Nephron progenitor cell (in vitro differentiated cells): ENCODE measurements at regions not wholly inside any gene's neighbourhood (a gene's known extent, or its start where the extent isn't known, plus 50 kb on each side); places are given as distances from the start of the nearest gene placed in this dataset.

ENCODE experiments used
- DNase-seq: peaks from one replicate; pipeline ENCODE4 v3.0.0; 2021
- H3K27ac Mint-ChIP-seq: 2 replicates; pipeline ENCODE4 v1.8.0; 2021; ENCODE audit warnings: mild to moderate bottlenecking, moderate library complexity, mixed read lengths
- H3K27me3 Mint-ChIP-seq: 2 replicates; pipeline ENCODE4 v1.8.0; 2021; ENCODE audit warnings: mild to moderate bottlenecking, low read depth, mixed read lengths; ENCODE audit not compliant: poor library complexity
- H3K36me3 Mint-ChIP-seq: 2 replicates; pipeline ENCODE4 v1.8.0; 2021; ENCODE audit warnings: low read depth, mixed read lengths
- H3K4me1 Mint-ChIP-seq: 2 replicates; pipeline ENCODE4 v1.8.0; 2021; ENCODE audit warnings: mixed read lengths
- H3K4me3 Mint-ChIP-seq: 2 replicates; pipeline ENCODE4 v1.8.0; 2021; ENCODE audit warnings: mild to moderate bottlenecking, moderate library complexity, mixed read lengths
- H3K9me3 Mint-ChIP-seq: 2 replicates; pipeline ENCODE4 v1.8.0; 2021; ENCODE audit warnings: mild to moderate bottlenecking, moderate library complexity, mixed read lengths
- CTCF ChIP-seq: fragments of 200-600 bp; sonication (generic); IDR thresholded peaks from 2 replicates; pipeline ENCODE4 v1.5.0; 2021; ENCODE audit warnings: antibody characterized with exemption

GRCh38 chr1:164272156-164272555 lies 286.8 kb upstream of the PBX1 start:
- no peak overlapping the region for H3K27ac Mint-ChIP-seq
- no peak overlapping the region for H3K4me3 Mint-ChIP-seq

GRCh38 chr1:164296172-164296571 lies 262.8 kb upstream of the PBX1 start:
- H3K4me1 Mint-ChIP-seq: no peaks in the 10 kb centered on the region
- TF ChIP-seq CTCF: no peak
- no peaks in the 10 kb centered on the region for H3K9me3 Mint-ChIP-seq
- H3K36me3 Mint-ChIP-seq: no peaks in the 10 kb centered on the region
- H3K4me3 Mint-ChIP-seq: no peak overlapping the region
- DNase-seq: no peak
- H3K27me3 Mint-ChIP-seq: no peaks in the 10 kb centered on the region
- no peak overlapping the region for H3K27ac Mint-ChIP-seq

More at GRCh38 chr1:164272156-164272555, 286.8 kb upstream of the PBX1 start:
- H3K27me3 Mint-ChIP-seq: peaks cover 6% of the 10 kb centered on the region
- TF ChIP-seq CTCF: no peak
- no peaks in the 10 kb centered on the region for H3K36me3 Mint-ChIP-seq
- DNase-seq: no peak
- peaks cover 22% of the 10 kb centered on the region for H3K9me3 Mint-ChIP-seq
- H3K4me1 Mint-ChIP-seq: peaks cover 6% of the 10 kb centered on the region

- no peaks in the 10 kb centered on the region for H3K27me3 Mint-ChIP-seq
- no peak for DNase-seq
- H3K4me1 Mint-ChIP-seq: no peaks in the 10 kb centered on the region
- no peak overlapping the region for H3K4me3 Mint-ChIP-seq
- H3K9me3 Mint-ChIP-seq: no peaks in the 10 kb centered on the region
- TF ChIP-seq CTCF: no peak
- H3K36me3 Mint-ChIP-seq: no peaks in the 10 kb centered on the region
- H3K27ac Mint-ChIP-seq: no peak overlapping the region
Observed at GRCh38 chr1:164308101-164308500, 250.9 kb upstream of the PBX1 start.

GRCh38 chr1:164310166-164310565 lies 248.8 kb upstream of the PBX1 start:
- no peaks in the 10 kb centered on the region for H3K27me3 Mint-ChIP-seq
- H3K36me3 Mint-ChIP-seq: no peaks in the 10 kb centered on the region
- H3K4me1 Mint-ChIP-seq: no peaks in the 10 kb centered on the region
- no peak overlapping the region for H3K4me3 Mint-ChIP-seq
- TF ChIP-seq CTCF: no peak
- no peak overlapping the region for H3K27ac Mint-ChIP-seq
- DNase-seq: no peak
- H3K9me3 Mint-ChIP-seq: no peaks in the 10 kb centered on the region

- Mint-ChIP-seq H3K36me3 (no peaks in the 10 kb centered on the region), H3K27me3 (peaks cover 3% of the 10 kb centered on the region), H3K27ac (no peak overlapping the region), H3K4me3 (no peak overlapping the region), H3K4me1 (no peaks in the 10 kb centered on the region), H3K9me3 (no peaks in the 10 kb centered on the region)
- TF ChIP-seq CTCF: no peak
- DNase-seq: no peak
Observed at GRCh38 chr1:164311377-164311776, 247.6 kb upstream of the PBX1 start.

GRCh38 chr1:164320790-164321731 lies 237.9 kb upstream of the PBX1 start:
- no peak for TF ChIP-seq CTCF
- Mint-ChIP-seq H3K36me3 (no peaks in the 10 kb centered on the region), H3K9me3 (peaks cover 6% of the 10 kb centered on the region), H3K4me1 (peaks cover 10% of the 10 kb centered on the region), H3K27me3 (peaks cover 32% of the 10 kb centered on the region), H3K27ac (no peak overlapping the region), H3K4me3 (peak overlapping the region; percentile 83)
- peak; percentile 58 for DNase-seq
